ENCODE measurements at regions not wholly inside any gene's neighbourhood (a gene's known extent, or its start where the extent isn't known, plus 50 kb on each side); places are given as distances from the start of the nearest gene placed in this dataset.
"Not testable (repeated sequence)": the region's sequence is repeated elsewhere in the genome, so short reads cannot be mapped to it uniquely, and the experiment has no call there.

GRCh38 chr5:109630093-109630492 lies 59.6 kb upstream of the MAN2A1 start:
- Histone ChIP-seq H3K79me2 (ENCODE audit: low read length) (no peaks in the 10 kb centered on the region), H4K20me1 (ENCODE audit: insufficient read depth, low read length) (no peaks in the 10 kb centered on the region), H3K36me3 (replicated peaks; ENCODE audit: insufficient read depth, low read length) (no peaks in the 10 kb centered on the region), H3K9ac (ENCODE audit: low read length) (no peak overlapping the region), H3K4me3 (ENCODE audit: low read length) (no peak overlapping the region), H2AFZ (ENCODE audit: low read length) (no peak overlapping the region), H3K9me3 (replicated peaks; ENCODE audit: insufficient read depth, low read length) (no peaks in the 10 kb centered on the region), H3K4me2 (ENCODE audit: low read depth, low read length) (no peak overlapping the region), H3K4me1 (ENCODE audit: low read length) (no peaks in the 10 kb centered on the region), H3F3A (ENCODE audit: insufficient read depth, low read length) (no peaks in the 10 kb centered on the region), H3K27ac (ENCODE audit: low read length) (no peak overlapping the region), H3K27me3 (replicated peaks; ENCODE audit: insufficient read depth, low read length) (no peaks in the 10 kb centered on the region), H3K9me2 (replicated peaks; ENCODE audit: insufficient read depth, low read length) (no peaks in the 10 kb centered on the region)
- DNase-seq: no peak
- TF ChIP-seq EZH2 (optimal IDR thresholded peaks at IDR 0.05; ENCODE audit: low read depth, low read length) (no peak), CTCF (IDR thresholded peaks at IDR 0.05; ENCODE audit: low read length) (no peak), EZH2phosphoT487 (IDR thresholded peaks at IDR 0.05; ENCODE audit: low read length) (no peak)

- no peaks in the 10 kb centered on the region for H3K36me3 ChIP-seq (replicated peaks; ENCODE audit: insufficient read depth, low read length)
- no peaks in the 10 kb centered on the region for H3K9me2 ChIP-seq (replicated peaks; ENCODE audit: insufficient read depth, low read length)
- H3K4me2 ChIP-seq (ENCODE audit: low read depth, low read length): no peak overlapping the region
- no peak overlapping the region for H3K4me3 ChIP-seq (ENCODE audit: low read length)
- DNase-seq: no peak
- no peak overlapping the region for H2AFZ ChIP-seq (ENCODE audit: low read length)
- H4K20me1 ChIP-seq (ENCODE audit: insufficient read depth, low read length): no peaks in the 10 kb centered on the region
- TF ChIP-seq CTCF (IDR thresholded peaks at IDR 0.05; ENCODE audit: low read length) (no peak), EZH2phosphoT487 (IDR thresholded peaks at IDR 0.05; ENCODE audit: low read length) (no peak), EZH2 (optimal IDR thresholded peaks at IDR 0.05; ENCODE audit: low read depth, low read length) (no peak)
- H3K4me1 ChIP-seq (ENCODE audit: low read length): no peaks in the 10 kb centered on the region
- H3K27ac ChIP-seq (ENCODE audit: low read length): no peak overlapping the region
- no peak overlapping the region for H3K9ac ChIP-seq (ENCODE audit: low read length)
- no peaks in the 10 kb centered on the region for H3K27me3 ChIP-seq (replicated peaks; ENCODE audit: insufficient read depth, low read length)
- no peaks in the 10 kb centered on the region for H3F3A ChIP-seq (ENCODE audit: insufficient read depth, low read length)
- H3K9me3 ChIP-seq (replicated peaks; ENCODE audit: insufficient read depth, low read length): no peaks in the 10 kb centered on the region
- no peaks in the 10 kb centered on the region for H3K79me2 ChIP-seq (ENCODE audit: low read length)
These were observed 61.1 kb upstream of the MAN2A1 start for GRCh38 chr5:109628591-109628990.

GRCh38 chr5:109621266-109621665 lies 68.5 kb upstream of the MAN2A1 start:
- H3K4me1 ChIP-seq (ENCODE audit: low read length); H3K27me3 ChIP-seq (replicated peaks; ENCODE audit: insufficient read depth, low read length); H3K27ac ChIP-seq (ENCODE audit: low read length); H3K36me3 ChIP-seq (replicated peaks; ENCODE audit: insufficient read depth, low read length); H3K9ac ChIP-seq (ENCODE audit: low read length); H4K20me1 ChIP-seq (ENCODE audit: insufficient read depth, low read length); H3K9me3 ChIP-seq (replicated peaks; ENCODE audit: insufficient read depth, low read length); H3K79me2 ChIP-seq (ENCODE audit: low read length); H3F3A ChIP-seq (ENCODE audit: insufficient read depth, low read length); DNase-seq; H3K4me2 ChIP-seq (ENCODE audit: low read depth, low read length); H3K4me3 ChIP-seq (ENCODE audit: low read length); H2AFZ ChIP-seq (ENCODE audit: low read length); H3K9me2 ChIP-seq (replicated peaks; ENCODE audit: insufficient read depth, low read length): not testable (repeated sequence)

GRCh38 chr5:109620651-109621050 lies 69.1 kb upstream of the MAN2A1 start:
- Histone ChIP-seq H3K27me3 (replicated peaks; ENCODE audit: insufficient read depth, low read length) (no peaks in the 10 kb centered on the region), H3K9ac (ENCODE audit: low read length) (no peak overlapping the region), H3K79me2 (ENCODE audit: low read length) (no peaks in the 10 kb centered on the region), H2AFZ (ENCODE audit: low read length) (no peak overlapping the region), H3K36me3 (replicated peaks; ENCODE audit: insufficient read depth, low read length) (no peaks in the 10 kb centered on the region), H3K4me3 (ENCODE audit: low read length) (no peak overlapping the region), H3F3A (ENCODE audit: insufficient read depth, low read length) (no peaks in the 10 kb centered on the region), H4K20me1 (ENCODE audit: insufficient read depth, low read length) (no peaks in the 10 kb centered on the region), H3K9me2 (replicated peaks; ENCODE audit: insufficient read depth, low read length) (no peaks in the 10 kb centered on the region), H3K27ac (ENCODE audit: low read length) (no peak overlapping the region), H3K4me1 (ENCODE audit: low read length) (no peaks in the 10 kb centered on the region), H3K9me3 (replicated peaks; ENCODE audit: insufficient read depth, low read length) (no peaks in the 10 kb centered on the region), H3K4me2 (ENCODE audit: low read depth, low read length) (no peak overlapping the region)
- TF ChIP-seq CTCF (IDR thresholded peaks at IDR 0.05; ENCODE audit: low read length) (no peak), EZH2 (optimal IDR thresholded peaks at IDR 0.05; ENCODE audit: low read depth, low read length) (no peak)
- no peak for DNase-seq
